PC-9 (cell line): ENCODE measurements at regions not wholly inside any gene's neighbourhood (a gene's known extent, or its start where the extent isn't known, plus 50 kb on each side); places are given as distances from the start of the nearest gene placed in this dataset.

Experiments used
- CTCF ChIP-seq: fragments of 200-600 bp; sonication (generic); conservative IDR thresholded peaks from 2 replicates; pipeline ENCODE4 v1.6.1; 2017; ENCODE audit warnings: mixed run types, antibody characterized with exemption, mild to moderate bottlenecking, moderate library complexity
- EZH2 ChIP-seq: fragments of 200-600 bp; sonication (generic); IDR thresholded peaks from 2 replicates; pipeline ENCODE4 v1.8.0; 2017; ENCODE audit warnings: antibody characterized with exemption, low read depth

- TF ChIP-seq EZH2, result no peak
- TF ChIP-seq CTCF, result no peak
These were observed 119.2 kb downstream of the ETAA1 start for GRCh38 chr2:67516362-67516761.
